ENCODE measurements at regions not wholly inside any gene's neighbourhood (a gene's known extent, or its start where the extent isn't known, plus 50 kb on each side); places are given as distances from the start of the nearest gene placed in this dataset.

DNA sequence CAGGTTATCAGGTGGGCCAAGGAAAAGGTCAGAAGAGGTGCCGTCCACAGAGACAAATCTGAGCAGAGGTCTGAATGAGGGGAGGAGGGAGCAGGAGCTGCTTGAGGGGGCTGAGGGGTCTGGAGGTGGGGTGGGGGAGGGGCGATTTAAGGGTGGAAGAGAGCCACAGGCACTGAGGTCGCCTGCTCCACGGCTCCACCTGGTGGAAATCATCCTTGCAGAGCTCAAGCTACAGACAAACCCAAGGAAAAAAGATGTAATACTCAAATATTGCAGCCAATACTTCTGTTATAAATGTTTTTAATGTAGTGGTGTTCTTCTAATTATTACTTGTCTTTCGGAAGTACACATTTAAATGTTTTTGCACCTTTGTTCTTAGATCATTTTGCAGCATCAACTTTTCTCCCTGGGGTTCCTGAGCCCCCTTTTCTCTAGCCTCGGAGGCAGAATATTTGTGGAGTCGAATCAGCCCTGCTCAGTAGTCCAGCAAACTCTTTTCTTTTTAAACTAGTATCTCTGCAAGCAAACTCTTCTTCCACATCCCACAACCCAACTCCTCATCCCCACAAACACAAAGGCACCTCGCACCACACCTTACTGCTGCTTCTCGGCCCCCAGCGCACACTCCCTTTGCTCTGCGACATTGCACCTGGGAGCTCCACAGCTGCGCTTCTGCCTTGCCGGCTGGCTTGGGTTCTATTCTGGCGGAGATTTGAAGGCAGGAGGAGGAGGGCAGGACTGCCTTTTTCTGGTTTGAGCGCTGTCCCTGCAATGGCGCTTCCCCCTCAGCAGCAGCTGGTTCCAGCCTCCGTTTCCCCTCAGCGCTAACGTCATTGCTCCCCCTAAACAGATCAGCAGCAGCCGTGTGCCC, 51.0 kb upstream of the TFAP2A start:
- H2AFZ ChIP-seq (ENCODE audit: insufficient read depth, low read length, poor library complexity) = no peak overlapping the region
- H2AK5ac ChIP-seq (ENCODE audit: low read length) = no peak overlapping the region

More for the DNA sequence above, 51.0 kb upstream of the TFAP2A start:
- no peaks in the 10 kb centered on the region for H3K36me3 ChIP-seq (ENCODE audit: control insufficient read depth in 1 of 2, insufficient read depth in 2 of 2, low read length in 2 of 2)
- no peak overlapping the region for H3K4me2 ChIP-seq (ENCODE audit: low read length)
- H3K4me3 ChIP-seq (ENCODE audit: low read depth, low read length) = no peak overlapping the region
- no peak overlapping the region for H3K4ac ChIP-seq (ENCODE audit: low read depth, low read length)
- H3K14ac ChIP-seq (ENCODE audit: low read length) = no peak overlapping the region
- H3K18ac ChIP-seq (ENCODE audit: low read length) = no peak overlapping the region
- H3K9me3 ChIP-seq (ENCODE audit: insufficient read depth, low read depth, low read length) = peaks cover 2% of the 10 kb centered on the region
- H3K79me1 ChIP-seq (ENCODE audit: low read length) = peaks cover 3% of the 10 kb centered on the region
- H3K23ac ChIP-seq (ENCODE audit: low read length) = no peak overlapping the region
- peak in 1 of 2 donors; percentile 60 for DNase-seq
- 100% methylated on average over 1 of the region's 20 CpGs for WGBS (ENCODE audit: extremely low coverage, insufficient coverage, insufficient read length)
- H2BK5ac ChIP-seq (ENCODE audit: low read depth, low read length, poor library complexity) = no peak overlapping the region
- H3K79me2 ChIP-seq (ENCODE audit: control insufficient read depth, insufficient read depth, low read length, poor library complexity) = no peaks in the 10 kb centered on the region
- H4K8ac ChIP-seq (ENCODE audit: low read depth, low read length) = no peak overlapping the region
- no peak overlapping the region for H2BK12ac ChIP-seq (ENCODE audit: low read length)
- H4K91ac ChIP-seq (ENCODE audit: low read depth, low read length) = peak overlapping the region; percentile 32
- H3K27ac ChIP-seq (ENCODE audit: low read depth, low read length) = no peak overlapping the region
- no peak overlapping the region for H4K12ac ChIP-seq (ENCODE audit: low read depth, low read length)
- H2BK120ac ChIP-seq (ENCODE audit: insufficient read depth, low read length, poor library complexity) = peak overlapping the region; percentile 38
- H3K9ac ChIP-seq (ENCODE audit: low read length) = no peak overlapping the region
- peaks cover 2 to 5% of the 10 kb centered on the region in 2 experiments for H3K4me1 ChIP-seq (ENCODE audit: control insufficient read depth in 1 of 2, insufficient read depth in 2 of 2, low read length in 2 of 2)
- no peaks in the 10 kb centered on the region for H3K27me3 ChIP-seq (ENCODE audit: insufficient read depth, low read length)
